ENCODE measurements at regions not wholly inside any gene's neighbourhood (a gene's known extent, or its start where the extent isn't known, plus 50 kb on each side); places are given as distances from the start of the nearest gene placed in this dataset.

GRCh38 chr4:33714971-33715370 lies 2529.3 kb downstream of the ARAP2 start:
- no peak for TF ChIP-seq POLR2A (IDR thresholded peaks at IDR 0.05; ENCODE audit: low read length)
- no peak for TF ChIP-seq GATA1 (IDR thresholded peaks at IDR 0.05; ENCODE audit: low read depth, low read length)
